HG03439 (cell line): ENCODE measurements at regions not wholly inside any gene's neighbourhood (a gene's known extent, or its start where the extent isn't known, plus 50 kb on each side); places are given as distances from the start of the nearest gene placed in this dataset.
"Not testable (repeated sequence)": the region's sequence is repeated elsewhere in the genome, so short reads cannot be mapped to it uniquely, and the experiment has no call there.

Experiments
- ATAC-seq: cut with Tn5 transposase; IDR thresholded peaks from one replicate; pipeline ENCODE4 v1.9.1; 2021; ENCODE audit warnings: mild to moderate bottlenecking, moderate library complexity; ENCODE audit not compliant: unreplicated experiment

- ATAC-seq, result no peak
Observed at GRCh38 chr5:57725658-57726504, 243.3 kb upstream of the ACTBL2 start.

- no peak for ATAC-seq
Observed at GRCh38 chr5:57724836-57725235, 242.2 kb upstream of the ACTBL2 start.

GRCh38 chr5:57721226-57721625, 238.6 kb upstream of the ACTBL2 start:
- no peak for ATAC-seq

DNA sequence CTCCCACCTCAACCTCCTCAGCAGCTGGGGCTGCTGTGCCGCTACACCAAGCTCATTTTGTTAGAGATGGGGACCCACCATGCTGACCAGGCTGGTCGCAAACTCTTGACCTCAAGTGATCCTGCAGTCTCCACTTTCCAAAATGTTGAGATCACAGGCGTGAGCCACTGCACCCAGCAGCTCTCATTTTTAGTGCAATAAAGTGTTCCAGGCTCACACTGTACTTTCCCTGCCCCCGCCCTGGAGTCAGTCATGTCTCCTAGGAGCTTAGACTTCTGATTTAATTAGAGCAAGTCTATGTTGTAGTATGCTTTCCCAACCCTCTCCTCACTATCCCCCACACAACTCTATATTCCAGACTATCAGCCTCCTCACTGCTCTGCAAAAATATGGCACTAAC, 238.0 kb upstream of the ACTBL2 start:
- no peak for ATAC-seq

GRCh38 chr5:57719216-57719615, 236.6 kb upstream of the ACTBL2 start:
- no peak for ATAC-seq

DNA sequence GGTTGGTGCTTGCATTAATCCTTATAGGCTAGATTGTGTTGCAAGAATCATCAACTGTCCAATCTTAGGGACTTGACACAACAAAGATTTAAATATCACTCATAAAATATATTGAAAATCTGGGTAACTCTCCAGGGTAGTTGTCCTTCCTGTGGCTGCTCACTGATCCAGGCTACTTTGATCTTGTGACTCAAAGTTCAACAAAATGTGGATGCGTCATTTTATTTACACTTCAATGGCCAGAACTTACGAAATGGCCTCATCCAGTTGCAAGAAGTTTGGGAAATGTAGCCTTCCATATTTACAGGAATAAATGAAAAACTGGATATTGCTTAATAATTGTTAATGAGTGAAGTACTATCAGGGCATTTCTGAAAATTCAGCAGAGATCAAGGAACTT, 235.5 kb upstream of the ACTBL2 start:
- ATAC-seq, result no peak

- ATAC-seq, result no peak
Observed at GRCh38 chr5:57717555-57717954, 234.9 kb upstream of the ACTBL2 start.

- no peak for ATAC-seq
Observed at GRCh38 chr5:57716661-57717060, 234.1 kb upstream of the ACTBL2 start.

- no peak for ATAC-seq
Observed at GRCh38 chr5:57715296-57715695, 232.7 kb upstream of the ACTBL2 start.

DNA sequence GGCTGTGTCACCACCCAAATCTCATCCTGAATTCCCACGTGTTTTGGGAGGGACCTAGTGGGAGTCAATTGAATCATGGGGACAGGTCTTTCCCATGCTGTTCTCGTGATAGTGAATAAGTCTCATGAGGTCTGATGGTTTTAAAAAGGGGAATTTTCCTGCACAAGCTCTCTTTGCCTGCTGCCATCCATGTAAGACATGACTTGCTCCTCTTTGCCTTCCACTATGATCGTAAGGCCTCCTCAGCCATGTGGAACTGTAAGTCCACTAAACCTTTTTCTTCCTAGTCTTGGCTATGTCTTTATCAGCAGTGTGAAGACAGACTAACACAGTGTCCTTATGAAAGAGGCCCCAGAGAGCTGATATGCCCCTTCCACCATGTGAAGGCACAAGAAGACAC, 230.9 kb upstream of the ACTBL2 start:
- not testable (repeated sequence) for ATAC-seq

DNA sequence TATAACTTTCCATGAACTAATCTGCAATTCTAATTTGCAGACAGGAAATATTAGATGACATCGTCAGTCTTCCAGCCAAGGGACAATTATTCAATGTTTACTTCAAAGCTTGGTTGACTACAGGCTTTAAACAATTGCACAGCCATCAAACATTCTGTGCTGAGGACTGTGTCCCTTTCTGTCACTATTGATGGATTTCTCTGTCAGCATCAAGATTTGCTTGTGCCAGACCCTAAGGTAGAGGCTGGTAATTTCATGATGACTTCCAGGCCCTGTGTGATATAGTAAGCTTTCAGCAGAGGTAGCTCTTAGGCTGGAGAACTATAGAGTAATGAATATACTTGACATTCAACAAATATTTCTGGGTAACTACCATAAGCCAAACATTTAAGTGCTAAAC, 229.3 kb upstream of the ACTBL2 start:
- ATAC-seq, result no peak

DNA sequence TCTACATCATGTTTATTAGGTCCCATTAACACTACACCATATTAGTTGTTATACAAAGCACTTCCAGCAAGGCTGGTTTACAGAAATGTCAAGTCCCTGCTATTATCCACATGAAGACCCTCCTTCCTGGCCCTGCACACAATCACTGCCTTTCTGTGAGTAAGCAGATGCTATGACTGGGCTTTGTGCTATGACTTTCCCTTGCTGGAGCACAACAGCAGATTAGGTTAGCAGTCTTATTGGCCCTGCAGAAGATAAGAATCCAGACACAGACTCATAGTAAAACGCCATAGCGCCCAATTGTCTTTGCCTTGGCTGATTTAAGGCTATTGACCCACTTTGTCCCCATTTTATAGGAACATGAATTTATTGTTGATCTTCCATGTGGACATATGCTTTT, 228.9 kb upstream of the ACTBL2 start:
- ATAC-seq, result no peak

DNA sequence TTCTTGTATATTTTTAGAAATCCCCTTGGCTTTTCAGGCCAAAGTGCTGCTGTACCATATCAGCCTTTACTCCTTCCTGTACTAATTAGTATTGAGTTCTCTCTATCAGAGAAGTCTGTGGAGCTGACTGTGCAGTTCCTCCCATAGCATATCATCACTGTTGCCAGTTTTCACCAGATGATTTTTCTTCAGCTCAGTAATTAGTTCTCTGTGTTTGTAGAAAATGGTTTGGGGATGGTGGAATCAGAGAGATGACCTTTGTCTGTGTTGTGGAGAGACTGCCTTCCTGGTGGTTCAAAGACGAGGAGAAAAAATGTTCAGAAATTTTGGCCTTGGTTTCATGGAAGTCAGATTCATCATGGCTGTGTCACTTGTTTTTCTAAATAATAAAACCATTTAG, 227.5 kb upstream of the ACTBL2 start:
- no peak for ATAC-seq

- ATAC-seq, result no peak
Observed at GRCh38 chr5:57705769-57706168, 223.2 kb upstream of the ACTBL2 start.

- no peak for ATAC-seq
Observed at GRCh38 chr5:57703721-57704120, 221.1 kb upstream of the ACTBL2 start.

GRCh38 chr5:57700484-57700883, 217.9 kb upstream of the ACTBL2 start:
- no peak for ATAC-seq

- ATAC-seq, result no peak
Observed at GRCh38 chr5:57700072-57700471, 217.5 kb upstream of the ACTBL2 start.

GRCh38 chr5:57698802-57699201, 216.2 kb upstream of the ACTBL2 start:
- ATAC-seq, result no peak

- ATAC-seq, result no peak
Observed at GRCh38 chr5:57698086-57698485, 215.5 kb upstream of the ACTBL2 start.

DNA sequence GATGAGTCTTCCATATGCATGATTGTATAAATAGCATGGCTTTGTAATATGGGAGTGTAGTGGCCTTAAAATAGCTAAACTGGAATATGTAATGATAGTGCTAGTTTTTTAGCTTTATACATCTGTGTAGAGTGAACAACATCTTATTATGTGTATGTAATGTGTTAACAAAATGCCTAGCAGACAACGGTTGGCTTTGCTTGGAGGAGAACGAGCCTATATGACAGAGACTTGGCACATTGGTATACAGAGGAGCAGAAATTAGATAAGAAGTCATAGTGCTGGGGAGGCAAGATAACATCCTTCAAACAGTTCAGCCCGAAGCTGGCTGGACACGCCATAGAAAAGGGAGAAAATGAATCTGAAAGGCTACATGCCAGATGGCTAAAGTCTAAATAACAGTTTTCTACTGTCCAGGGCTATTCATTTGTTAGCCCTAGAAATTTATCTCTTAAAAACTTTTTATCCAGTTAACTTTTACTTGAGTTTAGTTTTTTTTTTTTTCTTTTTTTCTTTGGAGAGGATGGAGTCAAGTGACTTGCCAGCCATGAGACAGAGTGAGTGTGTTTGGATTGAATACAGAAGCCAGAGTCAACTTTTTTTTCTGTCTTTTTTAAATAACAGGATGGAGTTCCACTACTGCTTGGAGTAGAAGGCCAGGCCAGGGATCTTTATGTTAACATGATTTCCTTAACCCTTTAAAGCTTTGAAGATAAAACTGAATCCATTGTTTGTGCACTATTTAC, 214.4 kb upstream of the ACTBL2 start:
- ATAC-seq, result no peak

DNA sequence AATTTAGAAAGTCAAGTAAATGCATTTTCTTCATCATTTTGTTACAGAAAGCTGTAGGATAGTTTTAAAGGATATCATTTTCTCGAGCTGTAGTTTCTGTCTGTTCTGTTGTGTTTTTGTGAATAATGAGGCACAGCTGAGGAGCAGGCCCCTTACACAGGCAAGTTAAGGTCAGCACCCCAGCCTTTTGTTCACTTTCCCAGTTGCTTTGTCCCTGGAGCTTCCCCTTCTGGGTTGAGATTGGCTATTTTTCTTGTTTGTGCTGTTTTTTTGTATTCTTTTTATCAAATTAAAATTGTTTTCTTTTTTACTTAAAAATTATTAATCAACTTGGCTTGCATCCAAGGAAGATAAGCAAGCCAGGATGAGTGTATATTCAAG, 213.8 kb upstream of the ACTBL2 start:
- ATAC-seq, result no peak

GRCh38 chr5:57695706-57696388, 213.2 kb upstream of the ACTBL2 start:
- no peak for ATAC-seq
